HepG2 (cell line): ENCODE measurements at regions not wholly inside any gene's neighbourhood (a gene's known extent, or its start where the extent isn't known, plus 50 kb on each side); places are given as distances from the start of the nearest gene placed in this dataset.
"Not testable (repeated sequence)": the region's sequence is repeated elsewhere in the genome, so short reads cannot be mapped to it uniquely, and the experiment has no call there.

ENCODE experiments used
- ATAC-seq: fragments of 200-7000 bp; cut with Tn5 transposase; 3 replicates; pipeline ENCODE4 v1.9.1; 2020; ENCODE audit warnings: mild to moderate bottlenecking, moderate library complexity
- BruUV-seq: library from RNA; stranded (reverse); fragments of 400-500 nt; replicated peaks from 2 replicates; lab custom pipeline; 2021; lab: Mats Ljungman, UMichigan
- CTCF ChIA-PET: fragments of 300-600 bp; formaldehyde crosslinking; extraction: SDS; loops from one replicate; lab custom pipeline; 2021; ENCODE audit warnings: low total read pairs, inconsistent platforms, low intra/inter-chr PET ratio; lab: Yijun Ruan, JAX
- POLR2A ChIA-PET: fragments of 350-600 bp; sonication (Branson Sonifier 250); formaldehyde crosslinking; loops from one replicate; lab custom pipeline; 2020; ENCODE audit warnings: antibody characterized with exemption, inconsistent platforms; lab: Yijun Ruan, JAX
- DNase-seq: peaks from one replicate; pipeline ENCODE4 v3.0.0-alpha.2; 2015; ENCODE audit warnings: low spot score
- FAIRE-seq: peaks from 3 replicates; lab custom pipeline; 2011; peaks lifted over from hg19 to GRCh38; lab: Jason Lieb, UNC
- H2AFZ ChIP-seq: one replicate; pipeline ENCODE4 v1.6.1; 2011; ENCODE audit warnings: low read length, inconsistent platforms
- H3K27ac ChIP-seq: fragments of 300-600 bp; 3 replicates; pipeline ENCODE4 v1.8.0; 2011; ENCODE audit warnings: mixed run types, mild to moderate bottlenecking, mixed read lengths, low read length, inconsistent platforms; ENCODE audit not compliant: insufficient read depth; ENCODE audit errors: extremely low read length
- H3K27me3 ChIP-seq, 2 experiments: fragments of 200-600 bp in 1 of 2; 2 replicates in 1 of 2; 3 replicates in 1 of 2; pipeline versions ENCODE4 v1.6.0 to v1.8.0; 2011; ENCODE audit warnings: low read length in 2 of 2, mild to moderate bottlenecking in 2 of 2, moderate library complexity in 2 of 2, inconsistent platforms in 1 of 2; ENCODE audit not compliant: insufficient read depth in 2 of 2, control insufficient read depth in 1 of 2
- H3K36me3 ChIP-seq, 2 experiments: fragments of 200-600 bp in 1 of 2; replicated peaks in 1 of 2; 2 replicates in 1 of 2; 3 replicates in 1 of 2; pipeline versions ENCODE4 v1.5.1 to v1.8.0; 2011; ENCODE audit warnings: low read length in 2 of 2, inconsistent platforms in 1 of 2; ENCODE audit not compliant: insufficient read depth in 2 of 2, control insufficient read depth in 1 of 2
- H3K4me1 ChIP-seq: 2 replicates; pipeline ENCODE4 v1.5.1; 2012; ENCODE audit warnings: low read length, inconsistent platforms; ENCODE audit not compliant: insufficient read depth
- H3K4me2 ChIP-seq: 2 replicates; pipeline ENCODE4 v1.6.0; 2011; ENCODE audit warnings: low read depth, low read length, inconsistent platforms
- H3K4me3 ChIP-seq, 3 experiments: fragments of 200-600 bp in 1 of 3; sonication (generic), shearing (Covaris generic) in 1 of 3; replicated peaks in 1 of 3; 2 replicates each; pipeline ENCODE4 v1.5.1; 2011 to 2016; ENCODE audit warnings: low read length in 3 of 3, inconsistent platforms in 2 of 3, low read depth in 2 of 3, mild to moderate bottlenecking in 2 of 3, control low read depth in 1 of 3, mixed read lengths in 1 of 3; ENCODE audit not compliant: insufficient read depth in 1 of 3
- H3K79me2 ChIP-seq: one replicate; pipeline ENCODE4 v1.6.1; 2011; ENCODE audit warnings: low read length, inconsistent platforms; ENCODE audit not compliant: insufficient read depth
- H3K9ac ChIP-seq: 2 replicates; pipeline ENCODE4 v1.6.0; 2011; ENCODE audit warnings: mild to moderate bottlenecking, low read depth, low read length, inconsistent platforms; ENCODE audit not compliant: insufficient read depth
- H3K9me3 ChIP-seq: 2 replicates; pipeline ENCODE4 v1.5.1; 2012; ENCODE audit warnings: mild to moderate bottlenecking, low read length
- H4K20me1 ChIP-seq: 2 replicates; pipeline ENCODE4 v1.6.0; 2011; ENCODE audit warnings: inconsistent platforms, mild to moderate bottlenecking, low read length, moderate library complexity; ENCODE audit not compliant: insufficient read depth
- WGBS: methylation state at CpG from one replicate; pipeline ENCODE4 v1.1.6; 2017; ENCODE audit warnings: low lambda C conversion rate; 5-methylcytosine and 5-hydroxymethylcytosine counted together
- in situ Hi-C: cut with HindIII; loops from 2 replicates; pipeline ENCODE4 v1.10.0; 2017; ENCODE audit warnings: low pct_unique_long_range_greater_than_20kb; ENCODE audit not compliant: extremely low pct_ligation_motif_present
- intact Hi-C: fragments of 100-400 bp; cut with micrococcal nuclease; formaldehyde crosslinking; loops from one replicate; pipeline ENCODE4 v1.10.0; 2022; ENCODE audit not compliant: unreplicated experiment
- TF ChIP-seq, protein P1 (sequence below): fragments of 450-650 bp; IDR thresholded peaks from 2 replicates; pipeline ENCODE4 v1.6.1; 2016

- H3K79me2 ChIP-seq, H4K20me1 ChIP-seq, intact Hi-C loops, in situ Hi-C loops, ATAC-seq, CTCF ChIA-PET, H3K36me3 ChIP-seq, H3K9ac ChIP-seq, BruUV-seq, H3K4me1 ChIP-seq, POLR2A ChIA-PET, H3K4me3 ChIP-seq, H3K27me3 ChIP-seq, H3K9me3 ChIP-seq, FAIRE-seq, H3K27ac ChIP-seq, DNase-seq, H3K4me2 ChIP-seq, H2AFZ ChIP-seq: not testable (repeated sequence)
- 11% methylated on average over 2 of the region's 2 CpGs for WGBS
Measured at GRCh38 chr2:89756616-89757015, 1065.1 kb downstream of the RPIA start.

GRCh38 chr2:89758332-89759026 lies 1067.0 kb downstream of the RPIA start:
- H3K9ac ChIP-seq, H3K27me3 ChIP-seq, FAIRE-seq, in situ Hi-C loops, H3K9me3 ChIP-seq, H3K4me1 ChIP-seq, H4K20me1 ChIP-seq, H3K27ac ChIP-seq, POLR2A ChIA-PET, H3K79me2 ChIP-seq, H3K4me2 ChIP-seq, H2AFZ ChIP-seq, CTCF ChIA-PET, BruUV-seq, intact Hi-C loops, DNase-seq, H3K4me3 ChIP-seq, H3K36me3 ChIP-seq, ATAC-seq: not testable (repeated sequence)
- TF ChIP-seq, protein P1, sequence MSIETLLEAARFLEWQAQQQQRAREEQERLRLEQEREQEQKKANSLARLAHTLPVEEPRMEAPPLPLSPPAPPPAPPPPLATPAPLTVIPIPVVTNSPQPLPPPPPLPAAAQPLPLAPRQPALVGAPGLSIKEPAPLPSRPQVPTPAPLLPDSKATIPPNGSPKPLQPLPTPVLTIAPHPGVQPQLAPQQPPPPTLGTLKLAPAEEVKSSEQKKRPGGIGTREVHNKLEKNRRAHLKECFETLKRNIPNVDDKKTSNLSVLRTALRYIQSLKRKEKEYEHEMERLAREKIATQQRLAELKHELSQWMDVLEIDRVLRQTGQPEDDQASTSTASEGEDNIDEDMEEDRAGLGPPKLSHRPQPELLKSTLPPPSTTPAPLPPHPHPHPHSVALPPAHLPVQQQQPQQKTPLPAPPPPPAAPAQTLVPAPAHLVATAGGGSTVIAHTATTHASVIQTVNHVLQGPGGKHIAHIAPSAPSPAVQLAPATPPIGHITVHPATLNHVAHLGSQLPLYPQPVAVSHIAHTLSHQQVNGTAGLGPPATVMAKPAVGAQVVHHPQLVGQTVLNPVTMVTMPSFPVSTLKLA: peak; percentile 48; the same call in 1 of the 2 replicates
- 5% methylated on average over 14 of the region's 14 CpGs for WGBS

DNA sequence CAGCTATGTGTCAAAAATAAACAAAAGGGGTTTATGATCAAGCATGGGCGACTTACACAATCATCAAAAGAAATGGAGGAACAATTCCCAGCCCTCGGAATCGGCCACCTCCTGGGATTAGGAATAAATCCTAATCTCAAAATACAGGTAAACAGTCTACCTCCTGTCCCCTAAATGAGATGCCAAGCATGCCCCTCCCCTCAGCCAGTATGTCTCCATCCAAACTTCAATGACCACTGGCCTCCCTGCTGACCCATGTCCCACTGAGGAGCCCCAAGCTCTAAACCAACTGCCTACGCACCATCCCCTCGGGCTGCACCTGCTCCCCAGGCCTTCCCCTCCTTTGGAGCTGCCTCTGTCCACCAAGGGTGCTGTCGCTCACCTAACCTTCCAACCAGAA lies 1069.3 kb downstream of the RPIA start:
- in situ Hi-C loops, DNase-seq, CTCF ChIA-PET, H3K27ac ChIP-seq, POLR2A ChIA-PET, ATAC-seq, H3K4me1 ChIP-seq, FAIRE-seq, H3K4me3 ChIP-seq, BruUV-seq, H3K4me2 ChIP-seq, H3K36me3 ChIP-seq, H3K9ac ChIP-seq, H2AFZ ChIP-seq, intact Hi-C loops, H3K79me2 ChIP-seq, H4K20me1 ChIP-seq, H3K9me3 ChIP-seq: not testable (repeated sequence)
- WGBS: 10% methylated on average over 6 of the region's 6 CpGs
- peaks cover 0 to 13% of the 10 kb centered on the region in 2 experiments; a peak in 3 of 5 replicates for H3K27me3 ChIP-seq

DNA sequence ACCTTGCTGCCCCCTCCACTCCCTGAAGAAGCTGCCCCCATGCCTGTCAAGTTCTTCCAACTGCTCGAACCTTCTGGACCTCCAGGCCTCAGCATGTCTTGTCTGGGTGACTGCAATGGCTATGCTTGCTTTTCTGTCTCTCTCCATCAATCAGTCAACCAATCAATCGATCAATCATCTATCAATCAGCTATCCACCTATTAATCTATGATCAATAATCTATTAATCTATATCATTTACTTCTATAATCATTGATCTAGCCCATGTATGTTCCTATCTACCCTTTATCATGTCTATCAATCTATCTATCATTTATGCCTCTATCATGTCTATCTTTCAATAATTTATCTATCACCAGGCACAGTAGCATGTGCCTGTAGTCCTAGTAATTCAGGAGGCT lies 1069.7 kb downstream of the RPIA start:
- DNase-seq, FAIRE-seq, H3K4me3 ChIP-seq, POLR2A ChIA-PET, H2AFZ ChIP-seq, H3K9ac ChIP-seq, ATAC-seq, H3K4me2 ChIP-seq, H3K27ac ChIP-seq, in situ Hi-C loops, H3K4me1 ChIP-seq, H3K79me2 ChIP-seq, intact Hi-C loops, H3K36me3 ChIP-seq, BruUV-seq, CTCF ChIA-PET, H3K9me3 ChIP-seq, H4K20me1 ChIP-seq: not testable (repeated sequence)
- 0% methylated on average over 2 of the region's 2 CpGs for WGBS
- peaks cover 0 to 14% of the 10 kb centered on the region in 2 experiments; a peak in 3 of 5 replicates for H3K27me3 ChIP-seq
